T-helper 1 cell treated with Interleukin-12 subunit alpha and Interleukin-12 subunit beta and Interleukin-4 antibody, amounts not matched to agents 30 μg/mL and 1 μg/mL, for 36 hours (primary cell): ENCODE measurements at regions not wholly inside any gene's neighbourhood (a gene's known extent, or its start where the extent isn't known, plus 50 kb on each side); places are given as distances from the start of the nearest gene placed in this dataset.
"Not testable (repeated sequence)": the region's sequence is repeated elsewhere in the genome, so short reads cannot be mapped to it uniquely, and the experiment has no call there.

ENCODE experiments used
- H3K27ac Mint-ChIP-seq: one replicate; pipeline ENCODE4 v1.8.0; 2021; ENCODE audit warnings: mild to moderate bottlenecking, mixed read lengths
- H3K27me3 Mint-ChIP-seq: one replicate; pipeline ENCODE4 v1.8.0; 2021; ENCODE audit warnings: low read depth, mixed read lengths
- H3K36me3 Mint-ChIP-seq: one replicate; pipeline ENCODE4 v1.8.0; 2021; ENCODE audit warnings: low read depth, mixed read lengths
- H3K4me1 Mint-ChIP-seq: one replicate; pipeline ENCODE4 v1.8.0; 2021; ENCODE audit warnings: low read depth, mixed read lengths
- H3K4me3 Mint-ChIP-seq: one replicate; pipeline ENCODE4 v1.8.0; 2021; ENCODE audit warnings: mild to moderate bottlenecking, moderate library complexity, mixed read lengths
- H3K9me3 Mint-ChIP-seq: one replicate; pipeline ENCODE4 v1.8.0; 2021; ENCODE audit warnings: mixed read lengths

DNA sequence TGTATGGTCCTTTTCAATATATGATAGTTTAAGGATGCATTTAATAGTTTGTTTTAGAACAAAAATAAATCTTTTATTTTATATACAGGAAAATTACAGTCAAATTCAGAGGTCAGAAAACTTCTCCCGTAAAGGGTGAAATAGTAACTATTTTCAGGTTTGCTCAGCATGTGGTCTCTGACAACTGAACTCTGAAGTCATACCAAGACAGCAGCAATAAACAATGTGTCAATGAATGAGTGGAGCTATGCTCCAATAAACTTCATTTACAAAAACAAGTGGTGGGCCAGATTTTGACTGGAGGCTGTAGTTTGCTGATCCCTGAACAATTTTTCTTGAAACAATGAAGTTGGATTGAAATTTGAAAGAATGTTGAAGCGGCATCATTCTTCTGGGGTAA lies 123.6 kb downstream of the ZNF248 start:
- H3K4me1 Mint-ChIP-seq, result no peaks in the 10 kb centered on the region
- no peaks in the 10 kb centered on the region for H3K36me3 Mint-ChIP-seq
- H3K27ac Mint-ChIP-seq, result no peak overlapping the region
- H3K9me3 Mint-ChIP-seq, result peaks cover 26% of the 10 kb centered on the region
- H3K4me3 Mint-ChIP-seq, result no peak overlapping the region
- H3K27me3 Mint-ChIP-seq, result no peaks in the 10 kb centered on the region

DNA sequence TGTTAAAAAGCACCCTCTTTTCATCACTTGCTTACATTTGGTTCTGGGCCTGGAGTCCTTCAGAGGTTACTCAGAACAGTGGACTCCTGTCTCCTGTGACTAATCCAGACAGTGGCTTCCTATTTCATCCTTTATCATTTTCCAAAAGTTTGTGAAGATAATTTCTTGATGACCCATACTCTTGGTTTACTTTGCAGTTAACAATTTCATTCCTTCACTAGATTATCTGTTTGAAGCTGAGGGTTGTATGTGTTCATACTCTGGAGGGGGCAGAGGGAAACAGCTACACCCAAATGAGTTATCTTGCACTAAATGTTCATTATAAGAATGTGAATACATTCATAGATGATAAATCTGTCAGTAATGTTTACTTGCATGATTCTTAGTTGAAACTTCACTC lies 124.7 kb downstream of the ZNF248 start:
- no peak overlapping the region for H3K27ac Mint-ChIP-seq
- no peaks in the 10 kb centered on the region for H3K27me3 Mint-ChIP-seq
- no peak overlapping the region for H3K4me3 Mint-ChIP-seq
- no peaks in the 10 kb centered on the region for H3K36me3 Mint-ChIP-seq
- peaks cover 19% of the 10 kb centered on the region for H3K9me3 Mint-ChIP-seq
- H3K4me1 Mint-ChIP-seq, result no peaks in the 10 kb centered on the region

DNA sequence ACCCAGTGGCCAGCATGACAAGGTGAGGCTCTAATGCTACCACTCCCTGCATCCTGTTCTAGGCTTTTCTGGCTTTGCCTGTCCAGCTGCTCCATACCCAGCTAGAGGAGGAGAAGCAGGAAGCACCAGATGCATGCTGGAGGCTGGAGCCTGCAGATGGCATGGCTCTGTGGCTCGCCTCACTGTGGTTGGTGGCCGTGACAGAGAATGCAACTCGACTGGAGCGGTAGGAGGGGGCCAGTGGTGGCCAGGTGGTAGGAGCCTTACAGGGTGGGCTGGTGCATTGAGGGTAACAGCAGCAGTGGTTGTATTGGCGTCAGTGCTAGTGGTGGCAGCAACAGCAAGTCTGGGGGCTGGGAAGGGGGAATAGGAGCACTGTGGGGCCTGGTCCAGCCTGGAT lies 128.6 kb downstream of the ZNF248 start:
- Mint-ChIP-seq H3K27me3 (no peaks in the 10 kb centered on the region), H3K9me3 (peaks cover 20% of the 10 kb centered on the region), H3K27ac (no peak overlapping the region), H3K4me1 (no peaks in the 10 kb centered on the region), H3K4me3 (no peak overlapping the region), H3K36me3 (no peaks in the 10 kb centered on the region)

DNA sequence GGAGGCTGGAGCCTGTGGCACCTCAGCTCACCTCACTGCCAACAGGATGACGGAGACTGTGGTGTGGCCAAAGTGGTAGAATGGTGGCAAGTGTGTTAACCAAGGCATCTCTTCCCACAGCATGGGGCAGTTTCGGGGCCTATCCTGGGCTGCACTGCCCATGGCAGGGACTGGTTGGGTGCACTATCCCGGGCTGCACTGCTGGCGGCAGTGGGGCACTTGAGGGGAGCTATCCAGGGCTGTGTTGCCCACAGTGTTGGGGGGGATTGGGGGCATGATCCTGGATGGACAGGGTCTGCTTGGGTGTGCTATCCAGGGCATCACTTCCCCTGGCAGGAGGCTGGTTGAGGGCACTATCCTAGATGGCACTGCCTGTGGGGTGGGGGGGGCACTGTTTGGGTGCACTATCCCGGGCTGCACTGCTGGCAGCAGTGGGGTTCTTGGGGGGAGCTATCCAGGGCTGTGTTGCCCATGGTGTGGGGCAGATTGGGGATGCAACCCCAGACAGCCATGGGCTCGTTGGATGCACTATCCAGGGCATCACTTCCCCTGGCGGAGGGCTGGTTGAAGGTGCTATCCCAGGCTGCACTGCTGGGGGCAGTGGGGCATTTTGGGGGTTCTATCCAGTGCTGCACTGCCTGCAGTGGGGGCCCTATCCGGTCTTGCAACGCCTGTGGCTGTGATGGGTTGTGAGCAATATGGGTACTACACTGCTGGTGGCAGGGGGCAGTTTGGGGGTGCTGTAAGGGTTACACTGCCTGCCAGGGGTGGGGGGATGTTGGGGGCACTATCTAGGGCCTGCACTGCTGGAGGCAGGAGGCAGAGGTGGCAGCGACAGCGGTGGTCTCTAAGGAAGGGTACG lies 129.7 kb downstream of the ZNF248 start:
- no peaks in the 10 kb centered on the region for H3K27me3 Mint-ChIP-seq
- no peaks in the 10 kb centered on the region for H3K4me1 Mint-ChIP-seq
- H3K9me3 Mint-ChIP-seq, result peaks cover 21% of the 10 kb centered on the region
- no peak overlapping the region for H3K27ac Mint-ChIP-seq
- no peak overlapping the region for H3K4me3 Mint-ChIP-seq
- no peaks in the 10 kb centered on the region for H3K36me3 Mint-ChIP-seq

DNA sequence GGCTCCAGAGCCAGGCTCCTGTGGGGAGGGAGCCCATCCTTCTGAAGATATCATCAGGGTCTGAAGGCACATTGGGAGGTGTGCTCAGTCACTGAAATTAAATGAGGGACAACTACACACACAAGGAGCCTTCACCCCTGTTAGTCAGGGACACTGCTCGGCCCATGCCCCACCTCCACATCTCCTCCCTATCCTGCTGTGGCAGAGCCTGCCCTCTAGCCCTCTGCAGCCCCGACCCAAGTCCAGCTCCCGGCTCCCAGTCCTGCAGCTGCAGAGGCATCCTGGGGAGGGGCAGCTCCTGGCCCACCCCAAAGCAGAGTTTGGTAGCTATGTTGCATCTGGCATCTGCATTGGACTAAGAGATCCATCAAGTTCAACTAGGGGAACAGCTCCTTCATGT lies 136.3 kb downstream of the ZNF248 start:
- no peaks in the 10 kb centered on the region for H3K27me3 Mint-ChIP-seq
- H3K27ac Mint-ChIP-seq, result no peak overlapping the region
- no peak overlapping the region for H3K4me3 Mint-ChIP-seq
- H3K4me1 Mint-ChIP-seq, result no peaks in the 10 kb centered on the region
- H3K9me3 Mint-ChIP-seq, result peaks cover 40% of the 10 kb centered on the region
- H3K36me3 Mint-ChIP-seq, result no peaks in the 10 kb centered on the region

DNA sequence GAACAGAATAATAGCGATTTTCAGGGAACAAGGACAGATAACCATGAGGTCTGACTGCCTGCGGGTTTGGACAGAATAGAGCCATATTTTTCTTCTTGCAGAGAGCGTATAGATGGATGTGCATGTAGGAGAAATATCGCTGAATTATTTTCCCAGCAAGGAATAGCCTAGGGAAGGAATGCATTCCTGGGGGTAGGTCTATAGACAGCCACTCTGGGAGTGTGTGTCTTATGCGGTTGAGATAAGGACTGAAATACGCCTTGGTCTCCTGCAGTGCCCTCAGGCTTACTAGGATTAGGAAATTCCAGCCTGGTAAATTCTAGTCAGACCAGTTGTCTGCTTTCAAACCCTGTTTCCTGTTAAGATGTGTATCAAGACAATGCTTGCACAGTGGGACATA lies 139.3 kb downstream of the ZNF248 start:
- H3K9me3 Mint-ChIP-seq, result peaks cover 35% of the 10 kb centered on the region
- not testable (repeated sequence) for H3K36me3 Mint-ChIP-seq, H3K27me3 Mint-ChIP-seq, H3K27ac Mint-ChIP-seq, H3K4me1 Mint-ChIP-seq, H3K4me3 Mint-ChIP-seq

DNA sequence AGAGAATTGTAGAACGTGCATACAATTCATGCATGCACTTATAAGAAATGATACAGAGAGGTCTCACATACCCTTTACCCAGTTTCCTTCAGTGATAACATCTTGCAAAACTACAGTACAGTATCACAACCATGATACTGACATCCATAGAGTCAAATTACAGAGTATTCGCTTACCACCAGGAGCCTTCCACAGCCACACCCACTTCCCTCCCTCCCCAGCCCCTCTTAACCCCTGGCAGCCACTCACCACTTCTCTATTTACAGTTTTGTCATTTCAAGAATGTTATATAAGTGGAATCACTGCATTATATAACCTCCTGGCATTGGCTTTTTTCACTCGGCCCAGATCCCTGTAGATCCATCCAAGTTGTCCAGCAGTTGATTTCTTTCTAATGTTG lies 143.8 kb downstream of the ZNF248 start:
- Mint-ChIP-seq H3K36me3 (no peaks in the 10 kb centered on the region), H3K9me3 (peaks cover 22% of the 10 kb centered on the region), H3K27ac (no peak overlapping the region), H3K4me3 (no peak overlapping the region), H3K27me3 (no peaks in the 10 kb centered on the region), H3K4me1 (no peaks in the 10 kb centered on the region)

DNA sequence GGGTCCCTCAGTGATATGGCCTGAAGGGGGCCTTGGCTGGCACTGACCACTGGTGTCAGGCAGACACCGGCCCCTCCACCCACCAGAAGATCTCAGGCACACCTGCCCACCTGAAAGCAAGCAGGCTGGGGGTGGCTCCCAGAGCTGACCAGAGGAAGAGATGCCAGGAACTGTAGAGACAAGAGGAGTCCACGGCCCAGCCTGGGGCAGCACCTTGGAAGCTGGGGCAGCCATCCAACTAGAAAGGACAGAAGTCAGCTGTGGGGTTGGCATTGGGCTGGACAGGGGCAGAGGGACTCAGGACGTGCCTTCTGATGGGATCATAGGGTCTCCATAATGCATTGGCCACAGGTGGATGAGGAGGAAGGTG lies 144.3 kb downstream of the ZNF248 start:
- no peaks in the 10 kb centered on the region for H3K36me3 Mint-ChIP-seq
- no peaks in the 10 kb centered on the region for H3K27me3 Mint-ChIP-seq
- no peak overlapping the region for H3K4me3 Mint-ChIP-seq
- no peaks in the 10 kb centered on the region for H3K4me1 Mint-ChIP-seq
- H3K27ac Mint-ChIP-seq, result no peak overlapping the region
- H3K9me3 Mint-ChIP-seq, result peaks cover 17% of the 10 kb centered on the region

DNA sequence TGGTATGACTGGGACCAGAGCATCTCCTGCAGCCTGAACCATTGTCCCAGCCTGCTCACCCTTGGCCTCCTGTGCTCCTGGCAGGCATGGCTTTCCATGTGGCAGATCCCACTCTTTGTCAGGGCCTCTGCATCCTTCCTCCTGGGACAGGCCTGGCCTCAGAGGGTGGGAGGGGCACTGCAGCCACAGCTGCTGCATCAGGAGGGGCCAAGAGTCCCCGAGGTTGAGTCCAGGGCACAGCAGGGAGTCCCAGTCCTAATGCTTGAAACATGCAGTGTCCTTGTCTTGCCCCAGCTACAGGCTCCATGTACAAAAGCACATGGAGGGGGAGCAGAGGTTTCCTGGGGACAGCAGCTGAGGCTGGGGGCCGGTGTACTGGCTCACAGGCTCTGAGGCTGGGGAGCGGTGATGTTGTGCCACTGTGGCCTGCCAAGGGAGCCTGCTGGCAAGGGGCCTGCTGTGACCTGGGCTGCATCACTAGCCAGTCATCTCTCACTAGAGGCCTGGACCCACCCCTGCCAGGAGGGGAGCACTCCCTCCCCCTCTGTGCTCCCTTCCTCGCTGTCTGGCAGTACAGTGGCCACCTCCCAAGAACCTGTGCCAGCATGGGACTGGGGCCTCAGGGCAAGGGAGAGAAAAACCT lies 144.8 kb downstream of the ZNF248 start:
- Mint-ChIP-seq H3K27ac (no peak overlapping the region), H3K4me1 (no peaks in the 10 kb centered on the region), H3K36me3 (no peaks in the 10 kb centered on the region), H3K9me3 (peaks cover 11% of the 10 kb centered on the region), H3K4me3 (no peak overlapping the region), H3K27me3 (no peaks in the 10 kb centered on the region)

DNA sequence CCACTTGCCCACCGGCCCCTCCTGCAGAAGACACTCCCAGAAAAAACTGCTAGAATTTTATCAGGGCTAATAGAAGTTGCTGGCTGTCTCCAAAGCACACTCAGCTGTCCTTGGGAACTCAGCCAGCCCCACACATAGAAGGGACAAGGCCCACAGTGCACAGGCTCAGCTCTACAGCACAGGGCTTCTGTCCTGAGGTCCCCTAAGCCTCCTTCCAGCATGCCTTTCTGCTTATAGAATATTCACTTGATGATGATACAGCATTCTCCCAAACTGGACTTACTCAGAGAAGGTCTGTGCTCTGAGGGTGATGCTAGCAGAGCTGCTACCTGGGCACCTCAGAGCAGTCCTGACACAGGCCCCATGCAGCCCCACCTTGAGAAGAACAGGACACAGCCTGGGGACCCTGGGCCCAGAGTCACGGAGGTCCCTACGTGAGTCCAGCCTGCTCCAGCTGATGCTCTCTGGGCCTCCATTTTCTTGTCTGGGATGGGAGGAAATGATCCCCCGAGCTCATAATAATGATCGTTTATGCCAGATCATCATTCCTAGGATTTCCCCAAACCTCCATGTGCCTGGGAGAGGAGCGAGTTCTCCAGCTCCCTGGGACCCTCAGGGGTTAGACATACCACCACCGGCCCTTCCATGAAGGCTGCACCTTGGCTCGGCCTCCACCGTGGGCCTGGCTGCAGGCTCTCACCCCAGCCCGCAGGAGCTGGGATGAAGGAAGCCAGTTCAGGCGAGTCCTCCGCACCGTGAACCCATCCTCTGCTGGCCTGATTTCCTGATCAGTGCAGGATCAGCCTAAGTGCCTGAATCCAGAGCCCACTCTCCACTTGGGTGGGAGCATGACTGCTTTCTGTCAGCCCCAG lies 145.6 kb downstream of the ZNF248 start:
- no peaks in the 10 kb centered on the region for H3K36me3 Mint-ChIP-seq
- H3K4me1 Mint-ChIP-seq, result no peaks in the 10 kb centered on the region
- no peaks in the 10 kb centered on the region for H3K27me3 Mint-ChIP-seq
- H3K9me3 Mint-ChIP-seq, result peaks cover 8% of the 10 kb centered on the region
- H3K4me3 Mint-ChIP-seq, result no peak overlapping the region
- no peak overlapping the region for H3K27ac Mint-ChIP-seq

DNA sequence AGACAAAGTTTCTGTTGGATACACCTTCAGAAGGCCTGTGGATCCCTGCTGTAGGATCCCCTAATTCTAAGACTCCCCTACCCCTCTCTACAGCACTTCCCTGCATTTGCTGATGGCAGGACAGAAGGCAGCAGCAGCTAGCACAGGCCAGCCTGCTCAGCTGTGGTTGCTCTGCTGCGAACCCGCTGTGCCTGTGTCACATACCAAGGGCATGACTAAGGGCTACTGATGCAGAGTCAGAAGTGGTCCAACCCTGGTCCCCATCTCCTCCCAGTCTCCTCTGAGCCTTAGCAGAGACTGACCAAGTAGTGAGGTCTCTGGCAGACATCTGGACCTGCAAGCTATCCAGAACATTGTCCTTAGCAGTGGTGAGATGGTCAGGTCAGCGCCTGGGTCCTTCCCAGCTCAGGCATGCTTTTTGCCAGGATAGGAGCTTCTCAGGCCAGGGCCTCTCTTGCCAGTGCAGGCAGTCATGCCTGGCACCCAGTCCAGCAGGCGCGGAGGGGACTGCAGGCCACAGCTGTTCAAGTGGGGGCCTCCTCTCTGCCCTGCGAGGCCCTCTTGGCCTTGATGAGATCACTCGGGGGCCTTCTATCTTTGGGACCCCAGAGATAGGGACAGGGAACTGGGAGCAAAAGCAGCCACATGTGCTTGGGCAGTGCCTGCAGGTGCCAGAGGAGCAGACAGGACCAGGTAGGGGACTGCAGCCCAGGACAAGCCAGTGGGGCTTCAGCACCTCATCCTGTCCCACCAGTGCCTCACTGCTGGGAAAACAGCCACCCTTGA lies 146.4 kb downstream of the ZNF248 start:
- Mint-ChIP-seq H3K9me3 (peaks cover 8% of the 10 kb centered on the region), H3K36me3 (no peaks in the 10 kb centered on the region), H3K4me3 (no peak overlapping the region), H3K27me3 (no peaks in the 10 kb centered on the region), H3K4me1 (no peaks in the 10 kb centered on the region), H3K27ac (no peak overlapping the region)

DNA sequence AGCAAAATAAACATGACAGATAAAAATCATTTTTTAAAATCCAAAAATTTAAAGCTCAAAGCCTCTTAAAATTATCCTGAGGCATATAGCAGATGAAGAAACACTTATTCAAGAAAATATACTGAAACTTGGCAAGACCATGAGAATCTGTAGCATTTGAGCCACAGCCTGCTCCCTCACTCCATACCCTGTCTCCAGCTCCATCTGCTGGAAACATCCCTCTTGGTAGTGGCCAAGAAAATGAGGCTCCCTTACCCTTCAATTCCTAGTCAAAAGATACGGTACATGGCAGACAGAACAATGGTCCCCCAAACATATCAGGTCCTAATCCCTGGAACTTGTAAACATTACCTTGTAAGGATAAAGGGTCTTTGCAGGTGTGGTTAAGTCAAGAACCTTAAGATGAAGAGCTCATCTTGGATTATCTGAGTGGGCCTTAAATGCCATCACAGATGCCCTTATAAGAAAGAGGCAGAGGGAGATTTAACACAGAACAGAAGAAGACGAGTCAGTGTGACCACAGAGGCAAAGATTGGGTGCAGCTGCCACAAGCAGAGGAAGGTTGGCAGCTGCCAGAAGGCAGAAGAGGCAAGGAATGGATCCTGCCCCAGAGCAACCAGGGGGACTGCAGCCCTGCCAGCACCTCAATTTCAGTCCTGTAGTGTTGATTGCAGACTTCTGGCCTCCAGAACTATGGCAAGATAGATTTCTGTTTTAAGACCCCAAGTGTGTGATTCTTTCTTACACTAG lies 149.4 kb downstream of the ZNF248 start:
- Mint-ChIP-seq H3K27me3 (no peaks in the 10 kb centered on the region), H3K9me3 (peaks cover 13% of the 10 kb centered on the region), H3K4me3 (no peak overlapping the region), H3K4me1 (no peaks in the 10 kb centered on the region), H3K36me3 (peaks cover 2% of the 10 kb centered on the region), H3K27ac (no peak overlapping the region)

DNA sequence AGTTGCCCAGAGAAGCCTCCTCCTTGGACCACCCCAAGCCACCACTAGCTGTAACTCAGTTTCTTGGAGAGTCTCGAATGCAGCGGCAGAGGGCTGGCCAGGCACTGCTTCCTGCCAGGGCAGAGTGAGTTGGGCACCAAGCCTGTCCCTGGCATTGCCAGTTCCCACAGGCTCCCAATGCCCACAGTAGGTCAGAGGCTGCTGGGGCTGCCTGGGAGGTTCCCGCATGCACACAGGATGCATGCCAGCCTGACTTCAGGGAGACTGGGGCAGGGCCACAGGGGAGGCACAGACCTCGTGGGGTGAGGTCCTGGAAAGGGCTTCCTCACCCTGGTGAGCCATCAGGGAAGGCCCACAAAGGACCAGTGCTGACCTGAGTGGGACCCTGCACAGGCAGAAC lies 152.8 kb downstream of the ZNF248 start:
- Mint-ChIP-seq H3K27ac (no peak overlapping the region), H3K9me3 (peaks cover 29% of the 10 kb centered on the region), H3K4me1 (no peaks in the 10 kb centered on the region), H3K36me3 (peaks cover 3% of the 10 kb centered on the region), H3K27me3 (no peaks in the 10 kb centered on the region), H3K4me3 (no peak overlapping the region)
